Thyroid gland (tissue), 4 donors: ENCODE measurements at regions not wholly inside any gene's neighbourhood (a gene's known extent, or its start where the extent isn't known, plus 50 kb on each side); places are given as distances from the start of the nearest gene placed in this dataset.

ENCODE experiments used
- POLR2A ChIP-seq, 2 donors: fragments of 450-650 bp; IDR thresholded peaks; one replicate each; pipeline ENCODE4 v1.6.1; 2017; ENCODE audit warnings: antibody characterized with exemption in 2 of 2, mild to moderate bottlenecking in 2 of 2, moderate library complexity in 1 of 2
- TF ChIP-seq, protein P1 (sequence below), 6 experiments: fragments of 200-600 bp in 3 of 6; fragments of 450-650 bp in 3 of 6; sonication (generic) in 3 of 6; IDR thresholded peaks; one replicate each; pipeline ENCODE4 v1.5.1; 2016 to 2019; ENCODE audit warnings: antibody characterized with exemption in 6 of 6, mild to moderate bottlenecking in 2 of 6, inconsistent platforms in 1 of 6, moderate library complexity in 1 of 6

GRCh38 chr10:117443686-117444041, 68.4 kb upstream of the PDZD8 start:
- TF ChIP-seq, protein P1, sequence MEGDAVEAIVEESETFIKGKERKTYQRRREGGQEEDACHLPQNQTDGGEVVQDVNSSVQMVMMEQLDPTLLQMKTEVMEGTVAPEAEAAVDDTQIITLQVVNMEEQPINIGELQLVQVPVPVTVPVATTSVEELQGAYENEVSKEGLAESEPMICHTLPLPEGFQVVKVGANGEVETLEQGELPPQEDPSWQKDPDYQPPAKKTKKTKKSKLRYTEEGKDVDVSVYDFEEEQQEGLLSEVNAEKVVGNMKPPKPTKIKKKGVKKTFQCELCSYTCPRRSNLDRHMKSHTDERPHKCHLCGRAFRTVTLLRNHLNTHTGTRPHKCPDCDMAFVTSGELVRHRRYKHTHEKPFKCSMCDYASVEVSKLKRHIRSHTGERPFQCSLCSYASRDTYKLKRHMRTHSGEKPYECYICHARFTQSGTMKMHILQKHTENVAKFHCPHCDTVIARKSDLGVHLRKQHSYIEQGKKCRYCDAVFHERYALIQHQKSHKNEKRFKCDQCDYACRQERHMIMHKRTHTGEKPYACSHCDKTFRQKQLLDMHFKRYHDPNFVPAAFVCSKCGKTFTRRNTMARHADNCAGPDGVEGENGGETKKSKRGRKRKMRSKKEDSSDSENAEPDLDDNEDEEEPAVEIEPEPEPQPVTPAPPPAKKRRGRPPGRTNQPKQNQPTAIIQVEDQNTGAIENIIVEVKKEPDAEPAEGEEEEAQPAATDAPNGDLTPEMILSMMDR (IDR thresholded peaks at IDR 0.05): no peak
- TF ChIP-seq POLR2A (IDR thresholded peaks at IDR 0.05): no peak
